Mesenchymal stem cell (in vitro differentiated cells and primary cell): ENCODE measurements at regions not wholly inside any gene's neighbourhood (a gene's known extent, or its start where the extent isn't known, plus 50 kb on each side); places are given as distances from the start of the nearest gene placed in this dataset.

Source experiments
- DNase-seq: peaks from one replicate; pipeline ENCODE4 v3.0.0-alpha.2; 2013
- H2AFZ ChIP-seq: one replicate; pipeline ENCODE4 v1.6.1; 2013; ENCODE audit warnings: low read depth, mild to moderate bottlenecking, control low read depth, inconsistent platforms, low read length, moderate library complexity
- H2AK5ac ChIP-seq: 2 replicates; pipeline ENCODE4 v1.6.1; 2013; ENCODE audit warnings: low read length, moderate library complexity, mild to moderate bottlenecking, inconsistent platforms; ENCODE audit not compliant: severe bottlenecking
- H2BK120ac ChIP-seq: one replicate; pipeline ENCODE4 v1.6.1; 2013; ENCODE audit warnings: low read depth, mild to moderate bottlenecking, inconsistent platforms, low read length, moderate library complexity
- H2BK12ac ChIP-seq, 2 experiments: one replicate each; pipeline ENCODE4 v1.6.1; 2013; ENCODE audit warnings: inconsistent platforms in 2 of 2, low read length in 2 of 2, mild to moderate bottlenecking in 2 of 2, moderate library complexity in 2 of 2, control low read depth in 1 of 2
- H2BK15ac ChIP-seq: one replicate; pipeline ENCODE4 v1.6.1; 2013; ENCODE audit warnings: mild to moderate bottlenecking, low read depth, inconsistent platforms; ENCODE audit not compliant: poor library complexity, severe bottlenecking
- H2BK5ac ChIP-seq: 2 replicates; pipeline ENCODE4 v1.6.1; 2013; ENCODE audit warnings: low read depth, mild to moderate bottlenecking, low read length, control low read depth, inconsistent platforms; ENCODE audit not compliant: poor library complexity, severe bottlenecking
- H3K14ac ChIP-seq, 2 experiments: one replicate each; pipeline ENCODE4 v1.6.1; 2013; ENCODE audit warnings: inconsistent platforms in 2 of 2, low read length in 2 of 2, control low read depth in 1 of 2, mild to moderate bottlenecking in 1 of 2, moderate library complexity in 1 of 2
- H3K18ac ChIP-seq, 2 experiments: one replicate each; pipeline ENCODE4 v1.6.1; 2013; ENCODE audit warnings: inconsistent platforms in 2 of 2, low read length in 2 of 2, control low read depth in 1 of 2, low read depth in 1 of 2, mild to moderate bottlenecking in 1 of 2
- H3K23ac ChIP-seq, 2 experiments: one replicate each; pipeline ENCODE4 v1.6.1; 2013; ENCODE audit warnings: inconsistent platforms in 2 of 2, low read length in 2 of 2, mild to moderate bottlenecking in 2 of 2, moderate library complexity in 2 of 2, control low read depth in 1 of 2
- H3K27ac ChIP-seq: 2 replicates; pipeline ENCODE4 v1.5.1; 2013; ENCODE audit warnings: mild to moderate bottlenecking, moderate library complexity, low read length, control low read depth, inconsistent platforms; ENCODE audit not compliant: poor library complexity, severe bottlenecking
- H3K27me3 ChIP-seq, 2 experiments: 2 replicates each; pipeline versions ENCODE4 v1.6.1 to v1.7.0; 2013; ENCODE audit warnings: low read length in 2 of 2, mild to moderate bottlenecking in 2 of 2, moderate library complexity in 2 of 2, control low read depth in 1 of 2, inconsistent platforms in 1 of 2; ENCODE audit not compliant: control insufficient read depth in 1 of 2, insufficient read depth in 1 of 2
- H3K36me3 ChIP-seq, 2 experiments: 2 replicates each; pipeline versions ENCODE4 v1.6.1 to v1.7.0; 2013; ENCODE audit warnings: low read length in 2 of 2, control low read depth in 1 of 2, inconsistent platforms in 1 of 2, low read depth in 1 of 2, mild to moderate bottlenecking in 1 of 2; ENCODE audit not compliant: insufficient read depth in 2 of 2, control insufficient read depth in 1 of 2
- H3K4ac ChIP-seq, 2 experiments: one replicate each; pipeline ENCODE4 v1.6.1; 2013; ENCODE audit warnings: inconsistent platforms in 2 of 2, low read length in 2 of 2, mild to moderate bottlenecking in 2 of 2, moderate library complexity in 2 of 2, control low read depth in 1 of 2, low read depth in 1 of 2
- H3K4me1 ChIP-seq: 2 replicates; pipeline ENCODE4 v1.6.1; 2013; ENCODE audit warnings: low read depth, low read length, control low read depth; ENCODE audit not compliant: control insufficient read depth, insufficient read depth
- H3K4me2 ChIP-seq: 2 replicates; pipeline ENCODE4 v1.6.1; 2013; ENCODE audit warnings: low read length, mild to moderate bottlenecking, inconsistent platforms; ENCODE audit not compliant: poor library complexity, severe bottlenecking
- H3K4me3 ChIP-seq, 2 experiments: 2 replicates each; pipeline versions ENCODE4 v1.5.1 to v1.7.0; 2013; ENCODE audit warnings: low read length in 2 of 2, mild to moderate bottlenecking in 2 of 2, control low read depth in 1 of 2, low read depth in 1 of 2; ENCODE audit not compliant: insufficient read depth in 1 of 2
- H3K79me1 ChIP-seq: replicated peaks from 2 replicates; pipeline ENCODE4 v1.6.1; 2013; ENCODE audit warnings: mild to moderate bottlenecking, control low read depth, low read length, inconsistent platforms; ENCODE audit not compliant: poor library complexity, severe bottlenecking
- H3K9ac ChIP-seq: 2 replicates; pipeline ENCODE4 v1.7.0; 2013; ENCODE audit warnings: mild to moderate bottlenecking, low read length, moderate library complexity
- H3K9me3 ChIP-seq: 2 replicates; pipeline ENCODE4 v1.7.0; 2013; ENCODE audit warnings: mild to moderate bottlenecking, low read length; ENCODE audit not compliant: control insufficient read depth
- H4K8ac ChIP-seq: one replicate; pipeline ENCODE4 v1.6.1; 2013; ENCODE audit warnings: inconsistent platforms, mild to moderate bottlenecking, low read length, moderate library complexity
- H4K91ac ChIP-seq: one replicate; pipeline ENCODE4 v1.6.1; 2013; ENCODE audit warnings: mild to moderate bottlenecking, low read length, inconsistent platforms
- WGBS: methylation state at CpG from one replicate; pipeline ENCODE4 v1.1.7; 2013; ENCODE audit warnings: mixed read lengths; 5-methylcytosine and 5-hydroxymethylcytosine counted together

DNA sequence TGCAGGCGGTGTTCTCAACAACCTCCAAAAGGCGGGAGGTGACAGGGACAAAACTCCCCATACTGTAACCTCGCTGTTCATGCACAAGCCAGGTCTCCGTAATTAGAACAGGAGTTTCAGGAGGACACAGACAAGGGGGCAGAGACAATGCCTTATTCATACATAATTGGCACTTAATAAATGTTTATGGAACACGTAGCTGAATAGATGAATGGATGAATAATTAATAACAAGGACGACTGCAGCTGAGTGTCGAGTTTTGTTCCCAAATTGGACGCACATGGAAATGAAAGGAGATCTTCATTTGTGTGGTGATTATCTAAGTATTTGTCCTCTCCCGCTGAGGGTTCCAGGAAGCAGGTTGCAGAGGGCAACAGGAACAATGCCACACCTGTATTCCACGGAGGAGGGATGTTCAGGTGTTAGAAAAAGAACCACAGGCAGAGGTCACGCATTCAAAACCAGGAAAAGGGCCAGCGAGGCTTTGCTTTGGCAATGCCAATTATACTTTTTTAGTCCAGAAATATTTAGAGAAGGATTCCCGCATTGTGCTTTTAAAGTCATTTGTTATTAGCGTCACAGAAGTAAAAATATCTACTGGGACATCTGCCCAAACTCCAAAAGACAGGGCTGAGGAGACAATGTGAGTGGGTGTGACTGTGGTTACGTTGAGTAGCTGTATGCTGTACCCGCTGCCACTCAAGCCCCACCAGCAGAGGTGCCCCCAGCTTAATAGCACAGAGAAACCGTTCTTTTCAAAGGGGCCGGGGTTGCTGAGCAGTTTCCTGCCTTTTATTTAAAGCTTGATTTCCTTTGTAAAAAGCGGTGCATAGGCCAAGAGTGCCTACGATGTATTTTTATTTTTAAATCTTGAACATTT, 123.3 kb downstream of the PXDC1 start:
- H3K27ac ChIP-seq = no peak overlapping the region
- H3K23ac ChIP-seq = no peak overlapping the region
- H2AFZ ChIP-seq = no peak overlapping the region
- no peak overlapping the region for H3K9ac ChIP-seq
- no peak overlapping the region for H3K4me2 ChIP-seq
- no peak overlapping the region for H3K18ac ChIP-seq
- H3K4me1 ChIP-seq = no peaks in the 10 kb centered on the region
- no peak overlapping the region for H2AK5ac ChIP-seq
- WGBS = 90% methylated on average over 20 of the region's 20 CpGs
- no peak overlapping the region for H4K91ac ChIP-seq
- no peak overlapping the region for H2BK12ac ChIP-seq
- no peak overlapping the region for H2BK5ac ChIP-seq
- H3K27me3 ChIP-seq = peaks cover 18 to 29% of the 10 kb centered on the region in 2 experiments
- no peak overlapping the region for H3K14ac ChIP-seq
- H4K8ac ChIP-seq = no peak overlapping the region
- no peak overlapping the region for H2BK120ac ChIP-seq
- no peaks in the 10 kb centered on the region for H3K36me3 ChIP-seq
- H3K4ac ChIP-seq = no peak overlapping the region
- H3K4me3 ChIP-seq = no peak overlapping the region
- H3K9me3 ChIP-seq = no peaks in the 10 kb centered on the region
- no peak overlapping the region for H2BK15ac ChIP-seq
- no peak for DNase-seq
- no peaks in the 10 kb centered on the region for H3K79me1 ChIP-seq

DNA sequence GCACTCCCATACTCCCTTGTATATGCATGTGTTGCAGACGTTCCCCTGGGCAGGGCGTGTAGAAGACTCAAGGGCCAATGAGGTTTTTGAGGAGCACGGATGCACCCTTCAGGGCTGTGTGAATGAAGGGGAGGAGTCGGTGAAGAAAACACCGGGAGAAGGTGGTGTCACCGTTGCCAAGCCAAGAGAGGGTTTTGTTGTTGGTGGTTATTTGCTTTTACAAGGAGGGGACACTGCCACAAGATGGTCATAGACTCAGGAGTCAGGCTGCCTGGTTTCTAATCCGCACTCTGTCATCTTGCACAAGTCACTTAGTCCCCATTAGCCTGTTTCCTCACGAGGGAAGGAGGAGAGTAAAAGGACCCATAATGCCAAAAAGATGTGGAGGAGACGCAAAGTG, 124.0 kb downstream of the PXDC1 start:
- Histone ChIP-seq H3K4ac (no peak overlapping the region), H3K36me3 (no peaks in the 10 kb centered on the region), H4K91ac (no peak overlapping the region), H3K23ac (no peak overlapping the region), H3K14ac (no peak overlapping the region), H3K79me1 (no peaks in the 10 kb centered on the region), H3K27me3 (peaks cover 18 to 34% of the 10 kb centered on the region in 2 experiments), H2BK5ac (no peak overlapping the region), H4K8ac (no peak overlapping the region), H2AK5ac (no peak overlapping the region), H2BK15ac (no peak overlapping the region), H3K27ac (no peak overlapping the region), H2BK120ac (no peak overlapping the region), H2AFZ (no peak overlapping the region), H3K9ac (no peak overlapping the region), H3K4me2 (no peak overlapping the region), H2BK12ac (no peak overlapping the region), H3K9me3 (no peaks in the 10 kb centered on the region), H3K18ac (no peak overlapping the region), H3K4me3 (no peak overlapping the region), H3K4me1 (no peaks in the 10 kb centered on the region)
- WGBS = 92% methylated on average over 9 of the region's 9 CpGs
- no peak for DNase-seq

DNA sequence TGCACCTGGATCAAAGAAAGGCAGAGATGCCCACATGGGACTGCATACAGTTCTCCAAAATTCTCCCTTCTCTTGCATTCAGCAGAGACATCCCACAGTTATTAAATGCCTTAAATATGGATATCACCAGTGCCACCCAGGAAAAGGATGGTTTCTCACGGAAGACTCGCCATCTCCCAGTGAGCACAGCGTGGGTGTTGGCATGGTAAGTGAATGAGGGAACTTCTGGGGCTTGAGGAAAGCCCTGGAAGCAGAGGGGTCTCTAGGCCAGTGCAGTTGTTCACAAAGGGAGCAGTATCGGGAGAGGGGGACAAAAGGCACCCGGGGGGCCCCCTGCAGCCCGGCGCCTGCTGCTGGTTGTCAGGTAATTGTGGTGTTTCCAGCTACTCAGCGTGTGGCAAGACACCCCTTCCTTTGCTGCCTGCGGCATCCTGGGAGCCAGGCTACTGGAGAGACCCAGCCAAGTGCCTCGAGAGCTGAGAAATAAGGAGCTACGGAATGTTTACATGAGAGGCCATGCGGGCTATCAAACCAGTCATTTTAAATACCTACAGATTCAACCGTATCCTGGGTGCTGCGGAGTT, 125.4 kb downstream of the PXDC1 start:
- Histone ChIP-seq H2BK5ac (no peak overlapping the region), H3K9me3 (no peaks in the 10 kb centered on the region), H3K9ac (no peak overlapping the region), H2AK5ac (no peak overlapping the region), H3K4me3 (no peak overlapping the region), H3K4me1 (no peaks in the 10 kb centered on the region), H3K36me3 (no peaks in the 10 kb centered on the region), H4K91ac (no peak overlapping the region), H3K27me3 (peaks cover 18 to 37% of the 10 kb centered on the region in 2 experiments), H3K4ac (no peak overlapping the region), H2BK12ac (no peak overlapping the region), H3K18ac (no peak overlapping the region), H3K27ac (no peak overlapping the region), H3K14ac (no peak overlapping the region), H2BK120ac (no peak overlapping the region), H3K79me1 (no peaks in the 10 kb centered on the region), H3K4me2 (no peak overlapping the region), H3K23ac (no peak overlapping the region), H2AFZ (no peak overlapping the region), H4K8ac (no peak overlapping the region), H2BK15ac (no peak overlapping the region)
- DNase-seq = no peak
- 68% methylated on average over 14 of the region's 14 CpGs for WGBS

DNA sequence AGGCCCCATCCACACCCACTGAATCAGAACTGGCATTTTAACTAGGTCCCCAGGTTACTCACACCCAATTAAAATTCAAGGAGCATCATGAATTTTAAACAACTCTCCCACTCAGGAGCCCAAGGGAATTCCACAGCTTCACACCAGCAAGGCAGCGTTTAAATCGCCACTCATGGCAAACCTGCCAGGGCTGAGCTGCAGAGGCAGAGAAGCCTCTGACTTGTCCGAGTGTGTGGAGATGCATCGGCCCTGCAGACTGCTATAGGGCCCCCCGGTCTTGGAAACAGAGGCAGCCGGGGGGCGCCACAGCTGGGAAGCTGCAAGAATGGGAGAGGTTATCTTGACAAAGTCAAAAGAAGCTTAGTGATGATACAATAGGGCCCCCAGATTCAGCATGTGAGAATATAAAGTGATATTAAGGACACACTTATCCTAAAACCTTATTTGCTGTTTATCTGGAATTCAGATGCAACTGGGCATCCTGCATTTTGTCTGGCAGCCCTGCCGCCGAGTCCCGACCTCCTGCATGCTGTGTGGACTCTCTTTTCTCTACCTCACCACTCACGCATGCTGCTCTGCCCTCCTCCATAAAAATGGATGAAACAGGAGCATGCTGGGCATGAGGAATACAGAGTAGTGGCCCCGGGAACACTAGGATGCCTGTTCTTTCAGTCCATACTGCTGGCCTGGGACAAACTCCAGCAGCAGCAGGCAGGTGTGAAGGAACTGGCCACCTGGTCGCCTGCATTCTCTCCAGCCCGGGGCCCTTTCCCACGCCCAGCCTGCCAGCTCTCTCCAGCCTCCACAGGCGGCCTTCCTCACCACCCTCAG, 126.1 kb downstream of the PXDC1 start:
- H3K79me1 ChIP-seq = no peaks in the 10 kb centered on the region
- H2AK5ac ChIP-seq = no peak overlapping the region
- H3K18ac ChIP-seq = no peak overlapping the region
- H3K14ac ChIP-seq = no peak overlapping the region
- no peak overlapping the region for H2BK5ac ChIP-seq
- no peak overlapping the region for H3K9ac ChIP-seq
- H3K27me3 ChIP-seq = peaks cover 18 to 37% of the 10 kb centered on the region in 2 experiments
- H2BK15ac ChIP-seq = no peak overlapping the region
- no peaks in the 10 kb centered on the region for H3K4me1 ChIP-seq
- no peak overlapping the region for H4K8ac ChIP-seq
- H2AFZ ChIP-seq = no peak overlapping the region
- no peaks in the 10 kb centered on the region for H3K9me3 ChIP-seq
- no peak overlapping the region for H2BK12ac ChIP-seq
- no peak overlapping the region for H4K91ac ChIP-seq
- 76% methylated on average over 16 of the region's 16 CpGs for WGBS
- H3K23ac ChIP-seq = no peak overlapping the region
- no peak overlapping the region for H2BK120ac ChIP-seq
- no peak overlapping the region for H3K4me3 ChIP-seq
- no peak overlapping the region for H3K4ac ChIP-seq
- no peak overlapping the region for H3K27ac ChIP-seq
- DNase-seq = no peak
- no peak overlapping the region for H3K4me2 ChIP-seq
- no peaks in the 10 kb centered on the region for H3K36me3 ChIP-seq
